ENCODE measurements at regions not wholly inside any gene's neighbourhood (a gene's known extent, or its start where the extent isn't known, plus 50 kb on each side); places are given as distances from the start of the nearest gene placed in this dataset.

GRCh38 chr5:109529520-109529919 is 119.7 kb upstream of the PJA2 start:
- POLR2A ChIA-PET: no interaction called here
- H3K9me3 Mint-ChIP-seq: no peaks in the 10 kb centered on the region
- H3K4me1 ChIP-seq (ENCODE audit: insufficient read depth, low read length): no peaks in the 10 kb centered on the region
- no peak overlapping the region for H3K4me3 ChIP-seq (ENCODE audit: low read length)
- no peak overlapping the region for H3K27ac ChIP-seq (ENCODE audit: low read depth, low read length)
- no peaks in the 10 kb centered on the region for H3K36me3 ChIP-seq (ENCODE audit: insufficient read depth, low read length)
- no peaks in the 10 kb centered on the region for H3K4me1 Mint-ChIP-seq
- no peak for DNase-seq
- CTCF ChIA-PET: no interaction called here
- H3K4me3 Mint-ChIP-seq: no peak overlapping the region
- no peaks in the 10 kb centered on the region for H3K9me3 ChIP-seq (ENCODE audit: low read length)
- H3K27me3 ChIP-seq (ENCODE audit: insufficient read depth, low read length, poor library complexity, severe bottlenecking): no peaks in the 10 kb centered on the region
- peaks cover 0 to 2% (median 0%) of the 10 kb centered on the region in 3 donors for H3K36me3 Mint-ChIP-seq
- peaks cover 4 to 8% of the 10 kb centered on the region in 2 donors for H3K27me3 Mint-ChIP-seq
- H3K27ac Mint-ChIP-seq: no peak overlapping the region

- Histone ChIP-seq H3K9me3 (ENCODE audit: low read length) (no peaks in the 10 kb centered on the region), H3K4me1 (ENCODE audit: insufficient read depth, low read length) (no peaks in the 10 kb centered on the region), H3K27me3 (ENCODE audit: insufficient read depth, low read length, poor library complexity, severe bottlenecking) (no peaks in the 10 kb centered on the region), H3K4me3 (ENCODE audit: low read length) (no peak overlapping the region), H3K27ac (ENCODE audit: low read depth, low read length) (no peak overlapping the region), H3K36me3 (ENCODE audit: insufficient read depth, low read length) (no peaks in the 10 kb centered on the region)
- ChIA-PET POLR2A (no interaction called here), CTCF (no interaction called here)
- Mint-ChIP-seq H3K36me3 (no peaks in the 10 kb centered on the region), H3K9me3 (peaks cover 0 to 2% (median 0%) of the 10 kb centered on the region in 5 donors), H3K27ac (no peak overlapping the region), H3K4me3 (no peak overlapping the region), H3K27me3 (no peaks in the 10 kb centered on the region), H3K4me1 (no peaks in the 10 kb centered on the region)
- no peak for DNase-seq
These were observed 114.8 kb upstream of the PJA2 start for GRCh38 chr5:109524555-109524954.

GRCh38 chr5:109524026-109524425 is 114.3 kb upstream of the PJA2 start:
- Histone ChIP-seq H3K27ac (ENCODE audit: low read depth, low read length) (no peak overlapping the region), H3K4me1 (ENCODE audit: insufficient read depth, low read length) (no peaks in the 10 kb centered on the region), H3K27me3 (ENCODE audit: insufficient read depth, low read length, poor library complexity, severe bottlenecking) (no peaks in the 10 kb centered on the region), H3K9me3 (ENCODE audit: low read length) (no peaks in the 10 kb centered on the region), H3K36me3 (ENCODE audit: insufficient read depth, low read length) (no peaks in the 10 kb centered on the region), H3K4me3 (ENCODE audit: low read length) (no peak overlapping the region)
- no peak overlapping the region for H3K4me3 Mint-ChIP-seq
- DNase-seq: no peak
- CTCF ChIA-PET: no interaction called here
- no peaks in the 10 kb centered on the region for H3K4me1 Mint-ChIP-seq
- no peaks in the 10 kb centered on the region for H3K27me3 Mint-ChIP-seq
- H3K36me3 Mint-ChIP-seq: no peaks in the 10 kb centered on the region
- peaks cover 0 to 2% (median 0%) of the 10 kb centered on the region in 5 donors for H3K9me3 Mint-ChIP-seq
- POLR2A ChIA-PET: no interaction called here
- H3K27ac Mint-ChIP-seq: no peak overlapping the region

GRCh38 chr5:109522404-109522803 is 112.6 kb upstream of the PJA2 start:
- Mint-ChIP-seq H3K9me3 (peaks cover 0 to 2% (median 0%) of the 10 kb centered on the region in 5 donors), H3K4me1 (no peaks in the 10 kb centered on the region), H3K27me3 (no peaks in the 10 kb centered on the region), H3K27ac (no peak overlapping the region), H3K4me3 (no peak overlapping the region), H3K36me3 (no peaks in the 10 kb centered on the region)
- ChIA-PET POLR2A (no interaction called here), CTCF (no interaction called here)
- Histone ChIP-seq H3K4me1 (ENCODE audit: insufficient read depth, low read length) (no peaks in the 10 kb centered on the region), H3K27ac (ENCODE audit: low read depth, low read length) (no peak overlapping the region), H3K27me3 (ENCODE audit: insufficient read depth, low read length, poor library complexity, severe bottlenecking) (no peaks in the 10 kb centered on the region), H3K4me3 (ENCODE audit: low read length) (no peak overlapping the region), H3K36me3 (ENCODE audit: insufficient read depth, low read length) (no peaks in the 10 kb centered on the region), H3K9me3 (ENCODE audit: low read length) (no peaks in the 10 kb centered on the region)
- no peak for DNase-seq

GRCh38 chr5:109519416-109519815 is 109.6 kb upstream of the PJA2 start:
- CTCF ChIA-PET: no interaction called here

GRCh38 chr5:109516390-109516789 is 106.6 kb upstream of the PJA2 start:
- ChIA-PET CTCF (no interaction called here), POLR2A (no interaction called here)
- Histone ChIP-seq H3K36me3 (ENCODE audit: insufficient read depth, low read length) (no peaks in the 10 kb centered on the region), H3K4me1 (ENCODE audit: insufficient read depth, low read length) (no peaks in the 10 kb centered on the region), H3K4me3 (ENCODE audit: low read length) (no peak overlapping the region), H3K9me3 (ENCODE audit: low read length) (no peaks in the 10 kb centered on the region), H3K27ac (ENCODE audit: low read depth, low read length) (no peak overlapping the region), H3K27me3 (ENCODE audit: insufficient read depth, low read length, poor library complexity, severe bottlenecking) (no peaks in the 10 kb centered on the region)
- Mint-ChIP-seq H3K27ac (no peak overlapping the region), H3K9me3 (no peaks in the 10 kb centered on the region), H3K4me1 (no peaks in the 10 kb centered on the region), H3K4me3 (no peak overlapping the region), H3K36me3 (no peaks in the 10 kb centered on the region), H3K27me3 (peaks cover 3 to 5% of the 10 kb centered on the region in 2 donors)
- DNase-seq: no peak

More at GRCh38 chr5:109519416-109519815, 109.6 kb upstream of the PJA2 start:
- Mint-ChIP-seq H3K27me3 (no peaks in the 10 kb centered on the region), H3K9me3 (peaks cover 0 to 2% (median 0%) of the 10 kb centered on the region in 5 donors), H3K36me3 (no peaks in the 10 kb centered on the region), H3K4me3 (no peak overlapping the region), H3K4me1 (no peaks in the 10 kb centered on the region), H3K27ac (no peak overlapping the region)
- Histone ChIP-seq H3K27me3 (ENCODE audit: insufficient read depth, low read length, poor library complexity, severe bottlenecking) (no peaks in the 10 kb centered on the region), H3K4me3 (ENCODE audit: low read length) (no peak overlapping the region), H3K4me1 (ENCODE audit: insufficient read depth, low read length) (no peaks in the 10 kb centered on the region), H3K27ac (ENCODE audit: low read depth, low read length) (no peak overlapping the region), H3K9me3 (ENCODE audit: low read length) (no peaks in the 10 kb centered on the region), H3K36me3 (ENCODE audit: insufficient read depth, low read length) (no peaks in the 10 kb centered on the region)
- POLR2A ChIA-PET: no interaction called here
- no peak for DNase-seq

GRCh38 chr5:109511980-109512734 is 102.4 kb upstream of the PJA2 start:
- no peak overlapping the region for H3K27ac Mint-ChIP-seq
- H3K9me3 Mint-ChIP-seq: no peaks in the 10 kb centered on the region
- no peaks in the 10 kb centered on the region for H3K9me3 ChIP-seq (ENCODE audit: low read length)
- H3K27ac ChIP-seq (ENCODE audit: low read depth, low read length): no peak overlapping the region
- no peaks in the 10 kb centered on the region for H3K4me1 ChIP-seq (ENCODE audit: insufficient read depth, low read length)
- no peaks in the 10 kb centered on the region for H3K36me3 Mint-ChIP-seq
- ChIA-PET CTCF (no interaction called here), POLR2A (no interaction called here)
- no peaks in the 10 kb centered on the region for H3K36me3 ChIP-seq (ENCODE audit: insufficient read depth, low read length)
- H3K27me3 ChIP-seq (ENCODE audit: insufficient read depth, low read length, poor library complexity, severe bottlenecking): no peaks in the 10 kb centered on the region
- DNase-seq: no peak
- H3K4me3 Mint-ChIP-seq: no peak overlapping the region
- no peak overlapping the region for H3K4me3 ChIP-seq (ENCODE audit: low read length)
- H3K4me1 Mint-ChIP-seq: no peaks in the 10 kb centered on the region
- H3K27me3 Mint-ChIP-seq: peaks cover 3 to 12% of the 10 kb centered on the region in 2 donors

GRCh38 chr5:109506556-109506955 is 96.8 kb upstream of the PJA2 start:
- no peaks in the 10 kb centered on the region for H3K27me3 ChIP-seq (ENCODE audit: insufficient read depth, low read length, poor library complexity, severe bottlenecking)
- H3K36me3 ChIP-seq (ENCODE audit: insufficient read depth, low read length): no peaks in the 10 kb centered on the region
- Mint-ChIP-seq H3K4me3 (no peak overlapping the region), H3K27me3 (peaks cover 0 to 22% of the 10 kb centered on the region in 2 donors), H3K36me3 (no peaks in the 10 kb centered on the region), H3K9me3 (no peaks in the 10 kb centered on the region), H3K27ac (no peak overlapping the region), H3K4me1 (no peaks in the 10 kb centered on the region)
- H3K27ac ChIP-seq (ENCODE audit: low read depth, low read length): no peak overlapping the region
- H3K4me1 ChIP-seq (ENCODE audit: insufficient read depth, low read length): no peaks in the 10 kb centered on the region
- H3K4me3 ChIP-seq (ENCODE audit: low read length): no peak overlapping the region
- ChIA-PET POLR2A (no interaction called here), CTCF (no interaction called here)
- H3K9me3 ChIP-seq (ENCODE audit: low read length): no peaks in the 10 kb centered on the region
- no peak for DNase-seq
